HL-60 (cell line): ENCODE measurements at regions not wholly inside any gene's neighbourhood (a gene's known extent, or its start where the extent isn't known, plus 50 kb on each side); places are given as distances from the start of the nearest gene placed in this dataset.

Source experiments
- DNase-seq, 2 experiments: peaks; one replicate each; pipeline ENCODE4 v3.0.0-alpha.2; 2010 to 2020; ENCODE audit warnings: low read depth in 1 of 2, low spot score in 1 of 2
- H3K27ac ChIP-seq: fragments of 250-450 bp; sonication (Bioruptor Pico); replicated peaks from 2 replicates; pipeline ENCODE4 v1.5.1; 2020; ENCODE audit warnings: mild to moderate bottlenecking, moderate library complexity
- H3K27me3 ChIP-seq: fragments of 250-450 bp; sonication (Bioruptor Pico); 2 replicates; pipeline ENCODE4 v1.5.1; 2021; ENCODE audit warnings: mild to moderate bottlenecking, moderate library complexity; ENCODE audit not compliant: insufficient read depth, poor library complexity, severe bottlenecking
- H3K4me3 ChIP-seq: replicated peaks from 2 replicates; pipeline ENCODE4 v1.5.1; 2011; ENCODE audit warnings: mild to moderate bottlenecking, control low read depth, low read length; ENCODE audit not compliant: insufficient read depth
- CTCF ChIP-seq: IDR thresholded peaks from one replicate; pipeline ENCODE4 v1.5.1; 2011; ENCODE audit warnings: low read length, control low read depth, inconsistent platforms; ENCODE audit not compliant: insufficient read depth
- GABPA ChIP-seq: IDR thresholded peaks from 2 replicates; pipeline ENCODE4 v1.6.1; 2012; ENCODE audit warnings: low read depth
- POLR2AphosphoS5 ChIP-seq: IDR thresholded peaks from 2 replicates; pipeline ENCODE4 v1.6.1; 2012; ENCODE audit warnings: low read depth
- REST ChIP-seq: IDR thresholded peaks from 2 replicates; pipeline ENCODE4 v1.6.1; 2012; ENCODE audit warnings: low read depth; ENCODE audit not compliant: insufficient replicate concordance
- SPI1 ChIP-seq: IDR thresholded peaks from 2 replicates; pipeline ENCODE4 v1.6.1; 2012; ENCODE audit warnings: low read depth, mild to moderate bottlenecking, borderline replicate concordance

- DNase-seq: no peak
- H3K27me3 ChIP-seq: peaks cover 2% of the 10 kb centered on the region
- no peak overlapping the region for H3K27ac ChIP-seq
- H3K4me3 ChIP-seq: no peak overlapping the region
- TF ChIP-seq REST (no peak), GABPA (no peak), CTCF (no peak), POLR2AphosphoS5 (no peak), SPI1 (no peak)
These were observed 75.9 kb upstream of the HTR4 start for GRCh38 chr5:148730270-148730669.

GRCh38 chr5:148730942-148731898 lies 76.9 kb upstream of the HTR4 start:
- TF ChIP-seq CTCF (peak; percentile 90), GABPA (no peak)
- peak; percentile 29 to 82 for DNase-seq
- Histone ChIP-seq H3K4me3 (no peak overlapping the region), H3K27ac (no peak overlapping the region), H3K27me3 (peaks cover 2% of the 10 kb centered on the region)

GRCh38 chr5:148732692-148733091 lies 78.4 kb upstream of the HTR4 start:
- TF ChIP-seq SPI1: peak; percentile 22; the same call in 1 of the 2 replicates
- no peak for TF ChIP-seq POLR2AphosphoS5
- DNase-seq: no peak
- Histone ChIP-seq H3K27ac (no peak overlapping the region), H3K27me3 (no peaks in the 10 kb centered on the region), H3K4me3 (no peak overlapping the region)

- TF ChIP-seq REST (no peak), CTCF (peak; percentile 57)
- no peak overlapping the region for H3K4me3 ChIP-seq
- peak in 1 of 2 experiments; percentile 81 for DNase-seq
These were observed 79.5 kb upstream of the HTR4 start for GRCh38 chr5:148733601-148734438.

More at GRCh38 chr5:148733601-148734438, 79.5 kb upstream of the HTR4 start:
- Histone ChIP-seq H3K27me3 (no peaks in the 10 kb centered on the region), H3K27ac (no peak overlapping the region)
